SU-DHL-6 (cell line): ENCODE measurements at regions not wholly inside any gene's neighbourhood (a gene's known extent, or its start where the extent isn't known, plus 50 kb on each side); places are given as distances from the start of the nearest gene placed in this dataset.

Experiments used
- H2AFZ ChIP-seq: fragments of 200-600 bp; sonication (generic); 2 replicates; pipeline ENCODE4 v1.6.1; 2014; ENCODE audit warnings: low read depth, mild to moderate bottlenecking, moderate library complexity, mixed read lengths, antibody characterized with exemption, low read length; ENCODE audit not compliant: severe bottlenecking
- H3F3A ChIP-seq: fragments of 200-600 bp; shearing (Covaris generic); 2 replicates; pipeline ENCODE4 v1.6.0; 2016; ENCODE audit warnings: antibody characterized with exemption, mild to moderate bottlenecking; ENCODE audit not compliant: insufficient read depth
- H3K27ac ChIP-seq: fragments of 200-600 bp; sonication (generic); 2 replicates; pipeline ENCODE4 v1.5.1; 2016; ENCODE audit warnings: low read depth, mild to moderate bottlenecking, low read length, moderate library complexity, mixed read lengths
- H3K27me3 ChIP-seq: fragments of 200-600 bp; sonication (generic), shearing (Covaris generic); 2 replicates; pipeline ENCODE4 v1.6.0; 2014; ENCODE audit warnings: mild to moderate bottlenecking, low read length
- H3K36me3 ChIP-seq: fragments of 200-600 bp; sonication (generic); 2 replicates; pipeline ENCODE4 v1.6.1; 2014; ENCODE audit warnings: mild to moderate bottlenecking, low read length, mixed read lengths
- H3K4me2 ChIP-seq: fragments of 300-600, 200-600 bp; shearing (Covaris generic), sonication (generic); 2 replicates; pipeline ENCODE4 v1.6.0; 2014; ENCODE audit warnings: low read length, low read depth, mild to moderate bottlenecking; ENCODE audit not compliant: poor library complexity, severe bottlenecking
- H3K4me3 ChIP-seq: fragments of 200-600 bp; sonication (generic); 2 replicates; pipeline ENCODE4 v1.5.1; 2014; ENCODE audit warnings: antibody characterized with exemption, low read length, mild to moderate bottlenecking, mixed read lengths; ENCODE audit not compliant: insufficient read depth, poor library complexity, severe bottlenecking
- H3K79me2 ChIP-seq: fragments of 200-600 bp; sonication (generic); 2 replicates; pipeline ENCODE4 v1.6.1; 2014; ENCODE audit warnings: mild to moderate bottlenecking, low read length, moderate library complexity; ENCODE audit not compliant: insufficient read depth
- H3K9ac ChIP-seq: fragments of 200-600 bp; sonication (generic); 2 replicates; pipeline ENCODE4 v1.7.0; 2014; ENCODE audit warnings: mild to moderate bottlenecking, low read length
- H3K9me2 ChIP-seq: fragments of 200-600 bp; sonication (generic); replicated peaks from 2 replicates; pipeline ENCODE4 v1.6.1; 2014; ENCODE audit warnings: low read length; ENCODE audit not compliant: insufficient read depth
- H3K9me3 ChIP-seq: fragments of 200-600 bp; sonication (generic); 2 replicates; pipeline ENCODE4 v1.6.1; 2014; ENCODE audit warnings: low read length, mixed read lengths; ENCODE audit not compliant: insufficient read depth
- H4K20me1 ChIP-seq: fragments of 200-600 bp; sonication (generic); 2 replicates; pipeline ENCODE4 v1.6.1; 2014; ENCODE audit warnings: low read depth, mild to moderate bottlenecking, antibody characterized with exemption, low read length, moderate library complexity, mixed read lengths
- EZH2phosphoT487 ChIP-seq: fragments of 200-600 bp; sonication (generic), shearing (Covaris generic); conservative IDR thresholded peaks from 2 replicates; pipeline ENCODE4 v1.6.1; 2018; ENCODE audit warnings: mild to moderate bottlenecking, antibody characterized with exemption, low read length, moderate library complexity, mixed read lengths
- TF ChIP-seq, protein P1 (sequence below): fragments of 200-600 bp; sonication (generic); IDR thresholded peaks from one replicate; pipeline ENCODE4 v1.5.1; 2017; ENCODE audit warnings: antibody characterized with exemption, mild to moderate bottlenecking, low read length, moderate library complexity; ENCODE audit not compliant: insufficient read depth, poor library complexity, severe bottlenecking

DNA sequence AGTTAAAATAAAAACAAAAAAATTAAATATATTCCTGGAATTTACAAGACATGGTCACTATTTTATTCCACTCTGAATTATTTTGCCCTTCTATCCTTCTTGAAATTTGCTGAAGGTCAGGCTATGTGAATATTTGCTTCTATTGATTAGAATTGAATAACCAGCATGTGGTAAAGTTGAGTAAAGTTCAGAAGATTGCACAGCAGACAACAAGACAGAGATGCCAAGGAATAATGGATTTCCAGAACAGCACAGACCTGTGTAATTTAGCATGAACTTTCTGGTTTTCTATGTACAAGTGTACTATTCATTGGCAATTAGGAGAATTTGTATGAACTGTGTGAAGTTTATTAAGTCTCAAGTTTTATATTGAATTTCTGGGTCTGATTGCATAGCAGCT is 352.4 kb downstream of the TBC1D32 start:
- TF ChIP-seq EZH2phosphoT487: no peak
- TF ChIP-seq, protein P1, sequence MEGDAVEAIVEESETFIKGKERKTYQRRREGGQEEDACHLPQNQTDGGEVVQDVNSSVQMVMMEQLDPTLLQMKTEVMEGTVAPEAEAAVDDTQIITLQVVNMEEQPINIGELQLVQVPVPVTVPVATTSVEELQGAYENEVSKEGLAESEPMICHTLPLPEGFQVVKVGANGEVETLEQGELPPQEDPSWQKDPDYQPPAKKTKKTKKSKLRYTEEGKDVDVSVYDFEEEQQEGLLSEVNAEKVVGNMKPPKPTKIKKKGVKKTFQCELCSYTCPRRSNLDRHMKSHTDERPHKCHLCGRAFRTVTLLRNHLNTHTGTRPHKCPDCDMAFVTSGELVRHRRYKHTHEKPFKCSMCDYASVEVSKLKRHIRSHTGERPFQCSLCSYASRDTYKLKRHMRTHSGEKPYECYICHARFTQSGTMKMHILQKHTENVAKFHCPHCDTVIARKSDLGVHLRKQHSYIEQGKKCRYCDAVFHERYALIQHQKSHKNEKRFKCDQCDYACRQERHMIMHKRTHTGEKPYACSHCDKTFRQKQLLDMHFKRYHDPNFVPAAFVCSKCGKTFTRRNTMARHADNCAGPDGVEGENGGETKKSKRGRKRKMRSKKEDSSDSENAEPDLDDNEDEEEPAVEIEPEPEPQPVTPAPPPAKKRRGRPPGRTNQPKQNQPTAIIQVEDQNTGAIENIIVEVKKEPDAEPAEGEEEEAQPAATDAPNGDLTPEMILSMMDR: no peak
- Histone ChIP-seq H3K27ac (no peak overlapping the region), H3K9ac (no peak overlapping the region), H3F3A (no peaks in the 10 kb centered on the region), H3K27me3 (no peaks in the 10 kb centered on the region), H3K9me3 (no peaks in the 10 kb centered on the region), H3K79me2 (no peaks in the 10 kb centered on the region), H4K20me1 (no peaks in the 10 kb centered on the region), H2AFZ (no peak overlapping the region), H3K36me3 (no peaks in the 10 kb centered on the region), H3K4me2 (no peak overlapping the region), H3K9me2 (no peaks in the 10 kb centered on the region), H3K4me3 (no peak overlapping the region)

GRCh38 chr6:120966321-120966720 is 368.0 kb downstream of the TBC1D32 start:
- H4K20me1 ChIP-seq: no peaks in the 10 kb centered on the region
- H3K9me2 ChIP-seq: no peaks in the 10 kb centered on the region
- no peak overlapping the region for H2AFZ ChIP-seq
- no peak for TF ChIP-seq EZH2phosphoT487
- TF ChIP-seq, protein P1: no peak
- H3K4me3 ChIP-seq: no peak overlapping the region
- H3K36me3 ChIP-seq: no peaks in the 10 kb centered on the region
- H3K79me2 ChIP-seq: no peaks in the 10 kb centered on the region
- H3K27ac ChIP-seq: no peak overlapping the region
- H3K27me3 ChIP-seq: no peaks in the 10 kb centered on the region
- H3F3A ChIP-seq: no peaks in the 10 kb centered on the region
- no peak overlapping the region for H3K9ac ChIP-seq
- H3K9me3 ChIP-seq: no peaks in the 10 kb centered on the region
- H3K4me2 ChIP-seq: no peak overlapping the region

- Histone ChIP-seq H2AFZ (no peak overlapping the region), H3K4me2 (no peak overlapping the region), H3K4me3 (no peak overlapping the region), H3K9me3 (no peaks in the 10 kb centered on the region), H3F3A (no peaks in the 10 kb centered on the region), H3K9me2 (no peaks in the 10 kb centered on the region), H3K36me3 (no peaks in the 10 kb centered on the region), H4K20me1 (no peaks in the 10 kb centered on the region), H3K9ac (no peak overlapping the region), H3K79me2 (no peaks in the 10 kb centered on the region), H3K27ac (no peak overlapping the region), H3K27me3 (no peaks in the 10 kb centered on the region)
- TF ChIP-seq, protein P1: no peak
- no peak for TF ChIP-seq EZH2phosphoT487
These were observed 368.5 kb downstream of the TBC1D32 start for GRCh38 chr6:120965814-120966213.
